ENCODE measurements at regions not wholly inside any gene's neighbourhood (a gene's known extent, or its start where the extent isn't known, plus 50 kb on each side); places are given as distances from the start of the nearest gene placed in this dataset.

DNA sequence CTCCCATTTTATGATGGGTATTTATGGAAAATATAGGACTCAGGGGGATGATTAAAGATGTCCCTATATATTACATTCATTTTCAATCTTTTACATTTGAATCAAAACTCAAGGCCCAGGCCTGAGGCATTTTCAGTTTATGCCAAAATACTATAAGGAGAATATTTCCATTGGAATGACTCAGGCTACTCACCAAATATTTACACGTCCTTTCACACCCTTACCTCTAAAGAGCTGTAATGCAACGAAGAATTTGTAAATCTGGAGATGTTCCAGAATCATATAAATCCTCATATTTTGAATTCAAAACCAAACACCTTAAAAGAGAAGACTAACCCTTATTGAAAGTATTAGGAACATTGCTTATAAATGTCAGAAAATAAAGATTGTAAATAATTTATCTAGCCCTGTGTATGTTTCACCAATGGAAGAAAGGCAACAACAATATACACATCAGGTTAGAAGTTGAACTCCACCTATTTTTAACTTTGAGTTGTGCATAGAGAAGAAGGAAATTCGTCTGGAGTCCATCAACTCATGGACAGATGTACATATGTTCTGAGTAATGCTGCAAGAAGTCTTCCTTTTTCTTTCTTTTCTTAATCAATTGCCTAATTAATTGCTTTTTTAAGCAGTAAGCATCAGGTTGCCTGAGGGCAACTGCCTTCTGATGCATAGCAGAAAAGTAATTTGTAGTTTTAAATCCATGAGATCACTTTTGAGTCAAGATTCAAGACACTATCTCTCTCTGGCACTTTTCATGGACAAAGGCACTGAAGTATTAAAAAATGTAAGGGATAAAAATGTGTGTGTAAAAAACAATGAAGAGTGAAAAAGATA, 579.3 kb upstream of the RGMB start:
- POLR2A ChIA-PET = no interaction called here
- Histone ChIP-seq H3K36me3 (ENCODE audit: control insufficient read depth in 2 of 2, insufficient read depth in 1 of 2, low read length in 2 of 2) (no peaks in the 10 kb centered on the region), H3K9me3 (ENCODE audit: control insufficient read depth, insufficient read depth, low read depth, low read length) (no peaks in the 10 kb centered on the region), H3K4me3 (ENCODE audit: low read depth, low read length) (no peak overlapping the region), H3K27ac (ENCODE audit: extremely low read depth, low read depth, low read length) (no peak overlapping the region), H3K4me1 (ENCODE audit: control insufficient read depth, insufficient read depth, low read length) (no peaks in the 10 kb centered on the region)
- no peak for TF ChIP-seq ZNF280C (tag by site-specific recombination; IDR thresholded peaks at IDR 0.05)
- TF ChIP-seq ZNF777 (tag by site-specific recombination; IDR thresholded peaks at IDR 0.05; ENCODE audit: borderline replicate concordance) = no peak
- TF ChIP-seq, protein P1, sequence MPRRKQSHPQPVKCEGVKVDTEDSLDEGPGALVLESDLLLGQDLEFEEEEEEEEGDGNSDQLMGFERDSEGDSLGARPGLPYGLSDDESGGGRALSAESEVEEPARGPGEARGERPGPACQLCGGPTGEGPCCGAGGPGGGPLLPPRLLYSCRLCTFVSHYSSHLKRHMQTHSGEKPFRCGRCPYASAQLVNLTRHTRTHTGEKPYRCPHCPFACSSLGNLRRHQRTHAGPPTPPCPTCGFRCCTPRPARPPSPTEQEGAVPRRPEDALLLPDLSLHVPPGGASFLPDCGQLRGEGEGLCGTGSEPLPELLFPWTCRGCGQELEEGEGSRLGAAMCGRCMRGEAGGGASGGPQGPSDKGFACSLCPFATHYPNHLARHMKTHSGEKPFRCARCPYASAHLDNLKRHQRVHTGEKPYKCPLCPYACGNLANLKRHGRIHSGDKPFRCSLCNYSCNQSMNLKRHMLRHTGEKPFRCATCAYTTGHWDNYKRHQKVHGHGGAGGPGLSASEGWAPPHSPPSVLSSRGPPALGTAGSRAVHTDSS (tag by site-specific recombination; IDR thresholded peaks at IDR 0.05) = no peak
- TF ChIP-seq HOXA7 (CRISPR knock-in tag; IDR thresholded peaks at IDR 0.05; ENCODE audit: borderline replicate concordance) = no peak
- no peak for TF ChIP-seq ZNF239 (tag by site-specific recombination; IDR thresholded peaks at IDR 0.05)
- TF ChIP-seq GLIS2 (tag by site-specific recombination; IDR thresholded peaks at IDR 0.05) = no peak
- TF ChIP-seq ZNF623 (tag by site-specific recombination; IDR thresholded peaks at IDR 0.05) = no peak
- TF ChIP-seq PBX3 (CRISPR knock-in tag; IDR thresholded peaks at IDR 0.05) = no peak
- TF ChIP-seq, protein P2, sequence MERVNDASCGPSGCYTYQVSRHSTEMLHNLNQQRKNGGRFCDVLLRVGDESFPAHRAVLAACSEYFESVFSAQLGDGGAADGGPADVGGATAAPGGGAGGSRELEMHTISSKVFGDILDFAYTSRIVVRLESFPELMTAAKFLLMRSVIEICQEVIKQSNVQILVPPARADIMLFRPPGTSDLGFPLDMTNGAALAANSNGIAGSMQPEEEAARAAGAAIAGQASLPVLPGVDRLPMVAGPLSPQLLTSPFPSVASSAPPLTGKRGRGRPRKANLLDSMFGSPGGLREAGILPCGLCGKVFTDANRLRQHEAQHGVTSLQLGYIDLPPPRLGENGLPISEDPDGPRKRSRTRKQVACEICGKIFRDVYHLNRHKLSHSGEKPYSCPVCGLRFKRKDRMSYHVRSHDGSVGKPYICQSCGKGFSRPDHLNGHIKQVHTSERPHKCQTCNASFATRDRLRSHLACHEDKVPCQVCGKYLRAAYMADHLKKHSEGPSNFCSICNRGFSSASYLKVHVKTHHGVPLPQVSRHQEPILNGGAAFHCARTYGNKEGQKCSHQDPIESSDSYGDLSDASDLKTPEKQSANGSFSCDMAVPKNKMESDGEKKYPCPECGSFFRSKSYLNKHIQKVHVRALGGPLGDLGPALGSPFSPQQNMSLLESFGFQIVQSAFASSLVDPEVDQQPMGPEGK (tag by site-specific recombination; IDR thresholded peaks at IDR 0.05) = no peak
- TF ChIP-seq ZNF169 (tag by site-specific recombination; IDR thresholded peaks at IDR 0.05) = no peak
- TF ChIP-seq ZNF792 (tag by site-specific recombination; IDR thresholded peaks at IDR 0.05) = no peak
- no peak for TF ChIP-seq SP7 (tag by site-specific recombination; IDR thresholded peaks at IDR 0.05)
- TF ChIP-seq TRIM28 (IDR thresholded peaks at IDR 0.05; ENCODE audit: borderline replicate concordance, low read length) = no peak
- TF ChIP-seq, protein P3, sequence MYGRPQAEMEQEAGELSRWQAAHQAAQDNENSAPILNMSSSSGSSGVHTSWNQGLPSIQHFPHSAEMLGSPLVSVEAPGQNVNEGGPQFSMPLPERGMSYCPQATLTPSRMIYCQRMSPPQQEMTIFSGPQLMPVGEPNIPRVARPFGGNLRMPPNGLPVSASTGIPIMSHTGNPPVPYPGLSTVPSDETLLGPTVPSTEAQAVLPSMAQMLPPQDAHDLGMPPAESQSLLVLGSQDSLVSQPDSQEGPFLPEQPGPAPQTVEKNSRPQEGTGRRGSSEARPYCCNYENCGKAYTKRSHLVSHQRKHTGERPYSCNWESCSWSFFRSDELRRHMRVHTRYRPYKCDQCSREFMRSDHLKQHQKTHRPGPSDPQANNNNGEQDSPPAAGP (tag by site-specific recombination; IDR thresholded peaks at IDR 0.05) = no peak
- no peak for TF ChIP-seq HOXC10 (CRISPR knock-in tag; IDR thresholded peaks at IDR 0.05)
- no peak for TF ChIP-seq ZFP37 (tag by site-specific recombination; IDR thresholded peaks at IDR 0.05)
- TF ChIP-seq ZNF837 (tag by site-specific recombination; IDR thresholded peaks at IDR 0.05) = no peak
- no peak for TF ChIP-seq SALL2 (tag by site-specific recombination; IDR thresholded peaks at IDR 0.05; ENCODE audit: borderline replicate concordance)
- CTCF ChIA-PET = no interaction called here
